HEK293 (cell line): ENCODE measurements at regions not wholly inside any gene's neighbourhood (a gene's known extent, or its start where the extent isn't known, plus 50 kb on each side); places are given as distances from the start of the nearest gene placed in this dataset.

Experiments used
- CTCF ChIA-PET: fragments of 350-600 bp; formaldehyde crosslinking; extraction: SDS; loops from one replicate; lab custom pipeline; 2021; ENCODE audit warnings: antibody characterized with exemption; lab: Yijun Ruan, JAX
- POLR2A ChIA-PET: fragments of 300-600 bp; formaldehyde crosslinking; extraction: SDS; loops from one replicate; lab custom pipeline; 2020; ENCODE audit warnings: antibody characterized with exemption, inconsistent platforms; lab: Yijun Ruan, JAX
- H3K27ac ChIP-seq: fragments of 200-500 bp; sonication (Bioruptor generic); 2 replicates; pipeline ENCODE4 v1.5.1; 2014; ENCODE audit warnings: low read depth, low read length, control low read depth, inconsistent platforms; ENCODE audit errors: extremely low read depth
- H3K36me3 ChIP-seq, 2 experiments: fragments of 200-500 bp in 1 of 2; sonication (Bioruptor generic) in 1 of 2; 1 replicate in 1 of 2; 2 replicates in 1 of 2; pipeline ENCODE4 v1.5.1; 2014 to 2017; ENCODE audit warnings: inconsistent platforms in 2 of 2, low read length in 2 of 2; ENCODE audit not compliant: control insufficient read depth in 2 of 2, insufficient read depth in 1 of 2
- H3K4me1 ChIP-seq: fragments of 200-500 bp; sonication (Bioruptor generic); 2 replicates; pipeline ENCODE4 v1.5.1; 2014; ENCODE audit warnings: mild to moderate bottlenecking, low read length, inconsistent platforms; ENCODE audit not compliant: control insufficient read depth, insufficient read depth
- H3K4me3 ChIP-seq: 2 replicates; pipeline ENCODE4 v1.5.1; 2011; ENCODE audit warnings: low read depth, mild to moderate bottlenecking, control low read depth, low read length, moderate library complexity
- H3K9me3 ChIP-seq: fragments of 200-500 bp; sonication (Bioruptor generic); 2 replicates; pipeline ENCODE4 v1.5.1; 2014; ENCODE audit warnings: low read depth, low read length, inconsistent platforms; ENCODE audit not compliant: control insufficient read depth, insufficient read depth
- GLI4 ChIP-seq: fragments of 450-650 bp; formaldehyde crosslinking; IDR thresholded peaks from 2 replicates; pipeline ENCODE4 v1.5.1; 2016; ENCODE audit warnings: missing biosample characterization, missing genetic modification characterization
- KLF7 ChIP-seq: fragments of 450-650 bp; formaldehyde crosslinking; IDR thresholded peaks from 2 replicates; pipeline ENCODE4 v1.5.1; 2016; ENCODE audit warnings: missing biosample characterization, missing genetic modification characterization, borderline replicate concordance
- ZEB2 ChIP-seq: fragments of 450-650 bp; formaldehyde crosslinking; IDR thresholded peaks from 2 replicates; pipeline ENCODE4 v1.5.1; 2016; ENCODE audit warnings: missing biosample characterization, missing genetic modification characterization
- ZNF140 ChIP-seq: fragments of 450-650 bp; formaldehyde crosslinking; IDR thresholded peaks from 2 replicates; pipeline ENCODE4 v1.5.1; 2016; ENCODE audit warnings: missing biosample characterization, missing genetic modification characterization
- ZNF2 ChIP-seq: fragments of 450-650 bp; formaldehyde crosslinking; IDR thresholded peaks from 2 replicates; pipeline ENCODE4 v1.5.1; 2016; ENCODE audit warnings: missing biosample characterization, missing genetic modification characterization
- ZNF248 ChIP-seq: fragments of 450-650 bp; formaldehyde crosslinking; IDR thresholded peaks from 2 replicates; pipeline ENCODE4 v1.5.1; 2017; ENCODE audit warnings: missing biosample characterization, missing genetic modification characterization
- ZNF501 ChIP-seq: fragments of 450-650 bp; formaldehyde crosslinking; IDR thresholded peaks from 2 replicates; pipeline ENCODE4 v1.5.1; 2016; ENCODE audit warnings: missing biosample characterization, missing genetic modification characterization
- ZNF521 ChIP-seq: fragments of 450-650 bp; formaldehyde crosslinking; IDR thresholded peaks from 2 replicates; pipeline ENCODE4 v1.5.1; 2017; ENCODE audit warnings: missing biosample characterization, mild to moderate bottlenecking, missing genetic modification characterization
- ZNF610 ChIP-seq: fragments of 450-650 bp; formaldehyde crosslinking; IDR thresholded peaks from 2 replicates; pipeline ENCODE4 v1.5.1; 2016; ENCODE audit warnings: missing biosample characterization, missing genetic modification characterization, borderline replicate concordance
- ZNF624 ChIP-seq: fragments of 450-650 bp; formaldehyde crosslinking; IDR thresholded peaks from 2 replicates; pipeline ENCODE4 v1.5.1; 2017; ENCODE audit warnings: missing biosample characterization, missing genetic modification characterization
- ZNF654 ChIP-seq: fragments of 450-650 bp; formaldehyde crosslinking; IDR thresholded peaks from 2 replicates; pipeline ENCODE4 v1.5.1; 2016; ENCODE audit warnings: low read depth, missing biosample characterization, missing genetic modification characterization
- ZNF658 ChIP-seq: fragments of 450-650 bp; formaldehyde crosslinking; IDR thresholded peaks from 2 replicates; pipeline ENCODE4; 2016; ENCODE audit warnings: missing biosample characterization, missing genetic modification characterization
- ZNF830 ChIP-seq: fragments of 450-650 bp; IDR thresholded peaks from 2 replicates; pipeline ENCODE4 v1.5.0; 2018; ENCODE audit warnings: missing biosample characterization, missing genetic modification characterization, low read depth, mild to moderate bottlenecking, moderate library complexity
- TF ChIP-seq, protein P1 (sequence below): fragments of 450-650 bp; formaldehyde crosslinking; IDR thresholded peaks from 2 replicates; pipeline ENCODE4 v1.5.1; 2016; ENCODE audit warnings: missing biosample characterization, missing genetic modification characterization
- TF ChIP-seq, protein P2 (sequence below): fragments of 450-650 bp; formaldehyde crosslinking; IDR thresholded peaks from 2 replicates; pipeline ENCODE4 v1.5.1; 2016; ENCODE audit warnings: missing biosample characterization, missing genetic modification characterization
- TF ChIP-seq, protein P3 (sequence below): fragments of 450-650 bp; formaldehyde crosslinking; conservative IDR thresholded peaks from 2 replicates; pipeline ENCODE4 v1.5.1; 2016; ENCODE audit warnings: low read depth, missing biosample characterization, missing genetic modification characterization

DNA sequence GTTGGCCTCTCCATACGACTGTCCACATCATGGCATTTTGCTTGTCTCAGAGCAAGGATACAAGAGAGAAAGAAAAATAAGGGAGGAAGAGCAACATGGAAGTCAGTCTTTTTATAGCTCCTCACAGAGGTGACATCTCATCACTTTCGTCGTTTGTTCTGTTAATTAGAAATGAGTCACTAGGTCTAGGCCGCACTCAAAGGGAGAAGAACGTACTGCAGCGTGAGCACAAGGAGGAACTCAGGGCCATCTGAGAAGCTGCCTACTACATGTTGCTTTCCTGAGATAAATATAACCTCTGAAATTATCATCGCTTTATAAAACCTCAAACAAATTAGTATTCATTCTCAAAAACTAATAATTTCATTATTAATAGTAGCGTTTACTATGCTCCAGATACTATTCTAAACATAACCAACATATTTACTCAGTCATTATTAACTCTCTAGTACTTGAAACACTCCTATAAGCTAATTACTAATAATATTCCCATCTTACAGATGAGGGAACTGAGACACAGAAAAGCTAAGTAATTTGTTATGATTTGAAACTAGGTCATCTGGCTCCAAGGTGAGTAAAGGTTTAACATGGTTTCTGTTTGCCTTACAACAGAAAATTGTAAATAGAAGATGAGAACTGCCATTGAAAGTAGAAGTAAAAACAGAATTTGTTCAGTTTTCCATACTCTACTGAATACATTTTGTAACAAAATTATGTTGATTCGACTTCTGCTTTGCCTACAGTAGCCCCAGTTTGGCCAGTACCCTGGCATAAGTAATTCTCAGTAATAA is 213.2 kb upstream of the UGT8 start:
- Histone ChIP-seq H3K4me1 (no peaks in the 10 kb centered on the region), H3K27ac (no peak overlapping the region), H3K36me3 (no peaks in the 10 kb centered on the region), H3K9me3 (no peaks in the 10 kb centered on the region), H3K4me3 (no peak overlapping the region)
- POLR2A ChIA-PET: no interaction called here
- TF ChIP-seq ZNF610 (tag by site-specific recombination) (no peak), ZNF501 (no peak), ZNF624 (tag by site-specific recombination) (no peak), ZNF2 (tag by site-specific recombination) (no peak), ZNF140 (tag by site-specific recombination) (no peak), ZNF654 (tag by site-specific recombination) (no peak), ZNF830 (tag by site-specific recombination) (no peak), GLI4 (tag by site-specific recombination) (no peak), ZNF658 (tag by site-specific recombination) (no peak), ZEB2 (no peak), KLF7 (tag by site-specific recombination) (no peak), ZNF248 (no peak), ZNF521 (tag by site-specific recombination) (no peak)
- TF ChIP-seq, protein P1, sequence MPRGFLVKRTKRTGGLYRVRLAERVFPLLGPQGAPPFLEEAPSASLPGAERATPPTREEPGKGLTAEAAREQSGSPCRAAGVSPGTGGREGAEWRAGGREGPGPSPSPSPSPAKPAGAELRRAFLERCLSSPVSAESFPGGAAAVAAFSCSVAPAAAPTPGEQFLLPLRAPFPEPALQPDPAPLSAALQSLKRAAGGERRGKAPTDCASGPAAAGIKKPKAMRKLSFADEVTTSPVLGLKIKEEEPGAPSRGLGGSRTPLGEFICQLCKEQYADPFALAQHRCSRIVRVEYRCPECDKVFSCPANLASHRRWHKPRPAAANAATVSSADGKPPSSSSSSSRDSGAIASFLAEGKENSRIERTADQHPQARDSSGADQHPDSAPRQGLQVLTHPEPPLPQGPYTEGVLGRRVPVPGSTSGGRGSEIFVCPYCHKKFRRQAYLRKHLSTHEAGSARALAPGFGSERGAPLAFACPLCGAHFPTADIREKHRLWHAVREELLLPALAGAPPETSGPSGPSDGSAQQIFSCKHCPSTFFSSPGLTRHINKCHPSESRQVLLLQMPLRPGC: no peak
- TF ChIP-seq, protein P2, sequence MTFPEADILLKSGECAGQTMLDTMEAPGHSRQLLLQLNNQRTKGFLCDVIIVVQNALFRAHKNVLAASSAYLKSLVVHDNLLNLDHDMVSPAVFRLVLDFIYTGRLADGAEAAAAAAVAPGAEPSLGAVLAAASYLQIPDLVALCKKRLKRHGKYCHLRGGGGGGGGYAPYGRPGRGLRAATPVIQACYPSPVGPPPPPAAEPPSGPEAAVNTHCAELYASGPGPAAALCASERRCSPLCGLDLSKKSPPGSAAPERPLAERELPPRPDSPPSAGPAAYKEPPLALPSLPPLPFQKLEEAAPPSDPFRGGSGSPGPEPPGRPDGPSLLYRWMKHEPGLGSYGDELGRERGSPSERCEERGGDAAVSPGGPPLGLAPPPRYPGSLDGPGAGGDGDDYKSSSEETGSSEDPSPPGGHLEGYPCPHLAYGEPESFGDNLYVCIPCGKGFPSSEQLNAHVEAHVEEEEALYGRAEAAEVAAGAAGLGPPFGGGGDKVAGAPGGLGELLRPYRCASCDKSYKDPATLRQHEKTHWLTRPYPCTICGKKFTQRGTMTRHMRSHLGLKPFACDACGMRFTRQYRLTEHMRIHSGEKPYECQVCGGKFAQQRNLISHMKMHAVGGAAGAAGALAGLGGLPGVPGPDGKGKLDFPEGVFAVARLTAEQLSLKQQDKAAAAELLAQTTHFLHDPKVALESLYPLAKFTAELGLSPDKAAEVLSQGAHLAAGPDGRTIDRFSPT (tag by site-specific recombination): no peak
- TF ChIP-seq, protein P3, sequence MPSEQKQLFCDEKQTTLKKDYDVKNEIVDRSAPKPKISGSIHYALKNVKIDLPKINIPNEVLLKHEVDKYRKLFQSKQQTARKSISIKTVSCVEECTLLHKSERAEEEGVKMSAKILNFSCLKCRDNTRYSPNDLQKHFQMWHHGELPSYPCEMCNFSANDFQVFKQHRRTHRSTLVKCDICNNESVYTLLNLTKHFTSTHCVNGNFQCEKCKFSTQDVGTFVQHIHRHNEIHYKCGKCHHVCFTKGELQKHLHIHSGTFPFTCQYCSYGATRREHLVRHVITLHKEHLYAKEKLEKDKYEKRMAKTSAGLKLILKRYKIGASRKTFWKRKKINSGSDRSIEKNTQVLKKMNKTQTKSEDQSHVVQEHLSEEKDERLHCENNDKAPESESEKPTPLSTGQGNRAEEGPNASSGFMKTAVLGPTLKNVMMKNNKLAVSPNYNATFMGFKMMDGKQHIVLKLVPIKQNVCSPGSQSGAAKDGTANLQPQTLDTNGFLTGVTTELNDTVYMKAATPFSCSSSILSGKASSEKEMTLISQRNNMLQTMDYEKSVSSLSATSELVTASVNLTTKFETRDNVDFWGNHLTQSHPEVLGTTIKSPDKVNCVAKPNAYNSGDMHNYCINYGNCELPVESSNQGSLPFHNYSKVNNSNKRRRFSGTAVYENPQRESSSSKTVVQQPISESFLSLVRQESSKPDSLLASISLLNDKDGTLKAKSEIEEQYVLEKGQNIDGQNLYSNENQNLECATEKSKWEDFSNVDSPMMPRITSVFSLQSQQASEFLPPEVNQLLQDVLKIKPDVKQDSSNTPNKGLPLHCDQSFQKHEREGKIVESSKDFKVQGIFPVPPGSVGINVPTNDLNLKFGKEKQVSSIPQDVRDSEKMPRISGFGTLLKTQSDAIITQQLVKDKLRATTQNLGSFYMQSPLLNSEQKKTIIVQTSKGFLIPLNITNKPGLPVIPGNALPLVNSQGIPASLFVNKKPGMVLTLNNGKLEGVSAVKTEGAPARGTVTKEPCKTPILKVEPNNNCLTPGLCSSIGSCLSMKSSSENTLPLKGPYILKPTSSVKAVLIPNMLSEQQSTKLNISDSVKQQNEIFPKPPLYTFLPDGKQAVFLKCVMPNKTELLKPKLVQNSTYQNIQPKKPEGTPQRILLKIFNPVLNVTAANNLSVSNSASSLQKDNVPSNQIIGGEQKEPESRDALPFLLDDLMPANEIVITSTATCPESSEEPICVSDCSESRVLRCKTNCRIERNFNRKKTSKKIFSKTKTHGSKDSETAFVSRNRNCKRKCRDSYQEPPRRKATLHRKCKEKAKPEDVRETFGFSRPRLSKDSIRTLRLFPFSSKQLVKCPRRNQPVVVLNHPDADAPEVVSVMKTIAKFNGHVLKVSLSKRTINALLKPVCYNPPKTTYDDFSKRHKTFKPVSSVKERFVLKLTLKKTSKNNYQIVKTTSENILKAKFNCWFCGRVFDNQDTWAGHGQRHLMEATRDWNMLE (tag by site-specific recombination): no peak
- CTCF ChIA-PET: interaction anchor here (0.6 to 3.8 kb wide), 12 partner anchors 9 to 1155 kb away, joined by 3 to 21 read pairs (median 4); no protein-coding TSS in a partner anchor
